Ovary (tissue), 7 donors: ENCODE measurements at regions not wholly inside any gene's neighbourhood (a gene's known extent, or its start where the extent isn't known, plus 50 kb on each side); places are given as distances from the start of the nearest gene placed in this dataset.

Source experiments
- DNase-seq, 5 donors: peaks; one replicate each; pipeline ENCODE4 v3.0.0-alpha.2; 2019 to 2020
- H3K27ac ChIP-seq, 2 donors: fragments of 200-600 bp; one replicate each; pipeline versions ENCODE4 v1.5.1 to v1.8.0; 2019 to 2022
- H3K27me3 ChIP-seq: fragments of 200-600 bp; one replicate; pipeline ENCODE4 v1.8.0; 2022
- H3K36me3 ChIP-seq: fragments of 200-600 bp; sonication (generic); one replicate; pipeline ENCODE4 v1.5.1; 2019
- H3K4me1 ChIP-seq: one replicate; pipeline ENCODE4 v1.8.1; 2013; ENCODE audit warnings: mild to moderate bottlenecking, moderate library complexity; ENCODE audit not compliant: insufficient read depth
- H3K4me3 ChIP-seq: fragments of 200-600 bp; sonication (generic); one replicate; pipeline ENCODE4 v1.5.1; 2017
- H3K9me3 ChIP-seq, 2 donors: fragments of 200-600 bp in 1 of 2; sonication (generic) in 1 of 2; one replicate each; pipeline versions ENCODE4 v1.5.1 to v1.8.1; 2013 to 2019; ENCODE audit warnings: mild to moderate bottlenecking in 1 of 2, moderate library complexity in 1 of 2
- EP300 ChIP-seq: sonication (generic); formaldehyde crosslinking; IDR thresholded peaks from one replicate; pipeline ENCODE4 v1.6.1; 2017; ENCODE audit warnings: antibody characterized with exemption
- POLR2A ChIP-seq: fragments of 450-650 bp; IDR thresholded peaks from one replicate; pipeline ENCODE4 v1.6.1; 2017; ENCODE audit warnings: antibody characterized with exemption, mild to moderate bottlenecking, moderate library complexity
- WGBS, 3 donors: extraction: QIAGEN DNeasy Blood & Tissue Kit in 1 of 3; methylation state at CpG; one replicate each; pipeline versions ENCODE4 v1.1.5 to v1.1.7; 2013 to 2017; 5-methylcytosine and 5-hydroxymethylcytosine counted together
- intact Hi-C, 4 donors: fragments of 100-400 bp; cut with DNase I; formaldehyde crosslinking; loops; one replicate each; pipeline versions ENCODE4 v1.11.0 to v1.15.1; 2022 to 2023
- TF ChIP-seq, protein P1 (sequence below), 3 donors: fragments of 450-650 bp in 2 of 3; fragments of 200-600 bp in 1 of 3; IDR thresholded peaks; one replicate each; pipeline versions ENCODE4 v1.5.1 to v1.8.0; 2016 to 2022; ENCODE audit warnings: antibody characterized with exemption in 3 of 3, mild to moderate bottlenecking in 1 of 3
- donor health status: DM: no; HTN: no; CAD: no; lungs with moderate emphysema.
- donor health status: DM: no; HTN: no; CAD: no.
- donor health status: Bipolar disorder and iron deficiency.
- donor health status: DM: no; HTN: no; CAD: no.
- donor health status: DM: yes; HTN: yes; CAD: no.

GRCh38 chr5:78720227-78720985 is 71.8 kb upstream of the LHFPL2 start:
- TF ChIP-seq POLR2A (no peak), EP300 (no peak)
- TF ChIP-seq, protein P1, sequence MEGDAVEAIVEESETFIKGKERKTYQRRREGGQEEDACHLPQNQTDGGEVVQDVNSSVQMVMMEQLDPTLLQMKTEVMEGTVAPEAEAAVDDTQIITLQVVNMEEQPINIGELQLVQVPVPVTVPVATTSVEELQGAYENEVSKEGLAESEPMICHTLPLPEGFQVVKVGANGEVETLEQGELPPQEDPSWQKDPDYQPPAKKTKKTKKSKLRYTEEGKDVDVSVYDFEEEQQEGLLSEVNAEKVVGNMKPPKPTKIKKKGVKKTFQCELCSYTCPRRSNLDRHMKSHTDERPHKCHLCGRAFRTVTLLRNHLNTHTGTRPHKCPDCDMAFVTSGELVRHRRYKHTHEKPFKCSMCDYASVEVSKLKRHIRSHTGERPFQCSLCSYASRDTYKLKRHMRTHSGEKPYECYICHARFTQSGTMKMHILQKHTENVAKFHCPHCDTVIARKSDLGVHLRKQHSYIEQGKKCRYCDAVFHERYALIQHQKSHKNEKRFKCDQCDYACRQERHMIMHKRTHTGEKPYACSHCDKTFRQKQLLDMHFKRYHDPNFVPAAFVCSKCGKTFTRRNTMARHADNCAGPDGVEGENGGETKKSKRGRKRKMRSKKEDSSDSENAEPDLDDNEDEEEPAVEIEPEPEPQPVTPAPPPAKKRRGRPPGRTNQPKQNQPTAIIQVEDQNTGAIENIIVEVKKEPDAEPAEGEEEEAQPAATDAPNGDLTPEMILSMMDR (IDR thresholded peaks at IDR 0.05) = no peak
- 50 to 57% (median 52%) methylated on average over 9 of the region's 9 CpGs for WGBS, 3 donors
- no peak for DNase-seq
- Histone ChIP-seq H3K4me3 (no peak overlapping the region), H3K27ac (peak overlapping the region in 1 of 2 donors; percentile 0), H3K4me1 (no peaks in the 10 kb centered on the region), H3K9me3 (no peaks in the 10 kb centered on the region), H3K27me3 (no peaks in the 10 kb centered on the region), H3K36me3 (no peaks in the 10 kb centered on the region)
- intact Hi-C loops = no loop called here

DNA sequence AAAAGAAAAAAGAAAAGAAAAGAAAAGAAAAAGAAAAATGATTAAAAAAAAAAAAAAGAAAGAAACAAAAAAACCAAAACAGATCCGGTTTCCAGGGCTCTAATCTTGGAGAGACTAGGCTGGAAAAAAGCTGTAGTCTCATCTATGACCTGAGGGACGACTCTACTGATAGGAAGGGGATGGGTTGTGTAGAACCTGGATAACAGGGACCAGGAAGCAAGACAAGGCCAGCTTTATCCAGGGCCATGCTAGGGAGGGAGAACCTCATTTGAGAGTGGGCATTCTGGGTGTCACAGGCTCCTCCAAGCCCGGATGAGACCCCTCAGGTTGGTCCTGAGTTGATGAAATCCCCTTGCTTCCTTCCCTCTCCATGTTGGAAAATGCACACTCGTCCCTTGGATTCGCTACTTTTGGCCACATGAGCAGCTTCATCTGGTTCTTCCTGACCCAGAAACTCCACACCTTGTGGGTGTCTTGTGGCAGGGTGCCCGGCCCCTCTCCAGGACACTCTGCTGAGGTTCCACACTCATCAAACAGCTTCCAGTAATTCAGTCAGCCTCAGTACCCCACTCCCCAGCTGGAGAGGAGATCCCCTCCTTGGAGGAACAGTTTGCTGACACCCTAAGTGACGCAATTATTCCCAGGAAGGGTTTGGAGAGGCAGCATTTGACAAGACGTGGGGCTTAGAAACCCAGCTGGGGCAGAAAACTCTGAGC is 71.1 kb upstream of the LHFPL2 start:
- H3K4me1 ChIP-seq = no peaks in the 10 kb centered on the region
- DNase-seq = no peak
- no peaks in the 10 kb centered on the region for H3K27me3 ChIP-seq
- 86 to 90% (median 86%) methylated on average over 8 of the region's 8 CpGs for WGBS, 3 donors
- intact Hi-C loops = no loop called here
- H3K27ac ChIP-seq = no peak overlapping the region
- TF ChIP-seq POLR2A = no peak
- no peak for TF ChIP-seq EP300
- no peaks in the 10 kb centered on the region for H3K36me3 ChIP-seq
- no peaks in the 10 kb centered on the region for H3K9me3 ChIP-seq
- no peak overlapping the region for H3K4me3 ChIP-seq

DNA sequence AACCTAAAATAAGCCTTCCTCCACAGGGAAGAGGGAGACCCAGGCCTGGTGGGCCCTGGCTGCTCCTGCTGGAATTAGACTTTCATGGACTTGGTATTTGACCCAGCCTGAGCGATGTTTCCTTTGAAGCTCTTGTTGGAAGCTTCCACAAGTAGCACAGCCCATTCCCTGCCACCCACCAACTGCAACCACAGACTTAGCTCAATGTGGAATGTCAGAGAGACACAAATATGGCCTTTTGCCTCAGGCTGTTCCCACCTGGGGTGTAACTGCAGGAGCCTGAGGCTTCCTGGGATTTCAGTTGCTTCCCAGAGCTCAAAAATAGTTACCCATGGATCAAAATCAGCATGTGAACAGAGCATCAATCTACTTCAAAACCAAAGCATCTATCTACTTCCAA is 70.3 kb upstream of the LHFPL2 start:
- H3K4me1 ChIP-seq = no peaks in the 10 kb centered on the region

DNA sequence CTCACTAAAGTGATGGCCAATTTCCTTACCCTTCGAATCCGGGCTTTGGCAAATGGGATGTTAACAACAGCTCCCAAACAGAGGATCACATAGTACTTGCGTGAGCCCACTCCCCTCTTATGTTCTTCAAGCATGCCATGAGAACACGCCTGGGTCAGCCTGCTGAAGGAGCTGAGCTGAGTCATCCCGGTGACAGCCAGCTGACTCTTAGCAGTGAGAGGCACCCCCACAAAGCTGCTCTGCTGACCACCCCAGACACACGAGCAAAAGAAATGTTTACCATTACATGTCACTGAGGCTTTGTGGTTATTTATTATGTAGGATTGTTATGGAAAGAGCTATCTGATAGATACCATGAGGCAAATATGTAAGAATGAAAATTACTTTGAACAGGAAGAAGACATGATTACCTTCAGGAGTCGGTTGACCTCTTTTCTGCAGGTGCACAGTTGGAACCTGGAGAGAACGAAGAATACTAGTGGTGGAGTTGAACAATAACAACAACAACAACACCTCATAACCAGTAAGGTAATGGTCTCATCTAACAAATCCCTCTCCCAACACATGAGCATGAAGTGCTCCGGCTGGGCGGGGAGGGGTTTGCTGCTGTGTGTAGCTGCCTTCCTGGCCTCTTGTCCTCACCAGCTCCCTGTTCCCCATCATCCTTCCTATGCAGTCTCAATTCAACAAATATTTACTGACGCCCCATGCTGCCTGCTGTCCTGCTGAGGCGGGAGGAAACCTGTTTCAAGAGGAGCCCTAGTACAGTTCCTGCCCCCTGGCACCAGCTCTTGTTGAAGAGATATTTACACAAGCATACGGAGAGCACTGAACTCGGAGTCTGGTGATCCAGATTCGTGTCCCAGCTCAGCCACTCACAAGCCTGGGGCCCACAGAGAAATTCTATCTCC is 69.4 kb upstream of the LHFPL2 start:
- intact Hi-C loops = no loop called here
- H3K36me3 ChIP-seq = no peaks in the 10 kb centered on the region
- no peaks in the 10 kb centered on the region for H3K9me3 ChIP-seq
- 82 to 84% (median 82%) methylated on average over 15 of the region's 15 CpGs for WGBS, 3 donors
- H3K4me1 ChIP-seq = no peaks in the 10 kb centered on the region
- H3K27ac ChIP-seq = no peak overlapping the region
- no peak for TF ChIP-seq EP300
- TF ChIP-seq POLR2A = no peak
- TF ChIP-seq, protein P1 (IDR thresholded peaks at IDR 0.05) = no peak
- H3K4me3 ChIP-seq = no peak overlapping the region
- DNase-seq = no peak
- H3K27me3 ChIP-seq = no peaks in the 10 kb centered on the region

More for the DNA sequence above, 70.3 kb upstream of the LHFPL2 start:
- no peak for DNase-seq
- TF ChIP-seq, protein P1 (IDR thresholded peaks at IDR 0.05) = no peak
- TF ChIP-seq EP300 = no peak
- TF ChIP-seq POLR2A = no peak
- no peaks in the 10 kb centered on the region for H3K36me3 ChIP-seq
- no peak overlapping the region for H3K27ac ChIP-seq
- intact Hi-C loops = no loop called here
- no peaks in the 10 kb centered on the region for H3K27me3 ChIP-seq
- H3K9me3 ChIP-seq = no peaks in the 10 kb centered on the region
- no peak overlapping the region for H3K4me3 ChIP-seq
- 85 to 98% (median 94%) methylated on average over 1 of the region's 1 CpG for WGBS, 3 donors
